GM12873 (cell line): ENCODE measurements at regions not wholly inside any gene's neighbourhood (a gene's known extent, or its start where the extent isn't known, plus 50 kb on each side); places are given as distances from the start of the nearest gene placed in this dataset.

ENCODE experiments used
- TF ChIP-seq, protein P1 (sequence below): IDR thresholded peaks from 2 replicates; pipeline ENCODE4 v1.5.1; 2012; ENCODE audit warnings: low read depth, mild to moderate bottlenecking, moderate library complexity, low read length, control low read depth; ENCODE audit not compliant: insufficient read depth; ENCODE audit errors: missing control alignments

DNA sequence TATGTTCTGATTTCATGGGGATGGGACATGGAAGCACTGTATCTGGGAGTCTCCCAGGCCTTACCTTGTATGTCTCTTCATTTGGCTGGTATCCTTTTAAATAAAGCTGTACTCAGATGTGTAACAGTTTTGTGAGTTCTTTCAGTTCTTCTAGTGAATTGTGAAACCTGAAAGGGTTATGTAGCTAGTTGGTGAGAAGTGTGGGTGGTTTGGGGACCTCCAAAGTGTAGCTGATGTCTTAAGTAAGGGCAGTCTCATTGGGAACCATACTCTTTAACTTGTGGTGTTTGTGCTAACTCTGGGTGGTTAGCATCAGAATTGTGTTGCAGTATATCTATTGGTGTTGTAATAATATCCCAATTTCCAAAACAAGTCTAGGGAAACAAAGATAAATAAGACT lies 166.9 kb upstream of the CCNH start:
- TF ChIP-seq, protein P1, sequence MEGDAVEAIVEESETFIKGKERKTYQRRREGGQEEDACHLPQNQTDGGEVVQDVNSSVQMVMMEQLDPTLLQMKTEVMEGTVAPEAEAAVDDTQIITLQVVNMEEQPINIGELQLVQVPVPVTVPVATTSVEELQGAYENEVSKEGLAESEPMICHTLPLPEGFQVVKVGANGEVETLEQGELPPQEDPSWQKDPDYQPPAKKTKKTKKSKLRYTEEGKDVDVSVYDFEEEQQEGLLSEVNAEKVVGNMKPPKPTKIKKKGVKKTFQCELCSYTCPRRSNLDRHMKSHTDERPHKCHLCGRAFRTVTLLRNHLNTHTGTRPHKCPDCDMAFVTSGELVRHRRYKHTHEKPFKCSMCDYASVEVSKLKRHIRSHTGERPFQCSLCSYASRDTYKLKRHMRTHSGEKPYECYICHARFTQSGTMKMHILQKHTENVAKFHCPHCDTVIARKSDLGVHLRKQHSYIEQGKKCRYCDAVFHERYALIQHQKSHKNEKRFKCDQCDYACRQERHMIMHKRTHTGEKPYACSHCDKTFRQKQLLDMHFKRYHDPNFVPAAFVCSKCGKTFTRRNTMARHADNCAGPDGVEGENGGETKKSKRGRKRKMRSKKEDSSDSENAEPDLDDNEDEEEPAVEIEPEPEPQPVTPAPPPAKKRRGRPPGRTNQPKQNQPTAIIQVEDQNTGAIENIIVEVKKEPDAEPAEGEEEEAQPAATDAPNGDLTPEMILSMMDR = no peak

DNA sequence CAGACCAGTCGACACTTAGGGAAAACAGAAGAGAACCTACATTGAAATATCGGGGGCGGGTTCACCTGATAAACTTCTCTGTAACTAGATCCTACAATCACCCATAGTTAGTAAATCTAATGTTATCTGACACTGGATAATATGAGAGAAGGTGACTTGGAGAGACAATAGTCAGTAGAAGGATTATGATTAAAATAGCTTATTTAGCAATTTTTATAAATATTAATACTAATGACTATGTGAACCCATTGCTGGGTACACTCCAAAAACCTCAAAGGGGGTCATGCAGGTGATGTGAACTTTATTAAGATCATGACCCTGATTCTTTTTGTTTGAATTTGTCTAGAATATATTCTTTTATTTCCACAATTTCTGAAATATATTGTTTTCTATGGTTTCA lies 164.1 kb upstream of the CCNH start:
- TF ChIP-seq, protein P1 = no peak

DNA sequence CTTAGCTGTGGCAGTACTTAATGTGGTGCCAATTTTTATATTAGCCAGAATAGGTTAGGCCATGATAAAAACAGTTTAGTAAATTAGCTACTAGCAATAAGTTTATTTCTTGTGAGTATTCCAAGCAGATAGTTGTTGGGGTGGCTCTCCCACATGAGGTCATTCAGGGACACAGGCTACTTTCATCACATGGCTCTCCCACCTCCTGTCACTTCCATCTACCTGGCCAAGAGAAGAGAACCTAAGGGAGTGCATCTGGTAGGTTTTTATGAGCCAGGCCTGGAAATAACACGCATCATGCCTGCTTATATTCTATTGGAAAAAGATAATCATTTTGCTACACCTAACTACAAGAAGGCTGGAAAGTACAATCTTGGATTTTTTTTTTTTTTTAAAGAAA lies 161.4 kb upstream of the CCNH start:
- TF ChIP-seq, protein P1 = no peak

DNA sequence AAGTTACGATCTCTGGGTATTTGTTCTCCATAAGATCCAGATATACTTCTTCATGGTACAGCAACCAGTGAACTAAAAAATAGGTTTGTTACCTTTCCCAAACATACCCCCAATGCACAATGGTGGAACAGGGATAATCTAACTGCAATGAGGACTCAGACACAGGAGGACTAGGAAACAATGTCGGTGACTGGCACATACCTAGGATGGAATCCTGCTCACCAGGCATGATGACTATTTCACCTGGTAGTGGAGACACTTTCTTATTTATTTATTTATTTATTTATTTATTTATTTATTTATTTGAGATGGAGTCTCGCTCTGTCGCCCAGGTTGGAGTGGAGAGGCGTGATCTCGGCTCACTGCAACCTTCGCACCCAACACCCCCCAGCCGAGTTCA lies 159.9 kb upstream of the CCNH start:
- TF ChIP-seq, protein P1 = no peak

DNA sequence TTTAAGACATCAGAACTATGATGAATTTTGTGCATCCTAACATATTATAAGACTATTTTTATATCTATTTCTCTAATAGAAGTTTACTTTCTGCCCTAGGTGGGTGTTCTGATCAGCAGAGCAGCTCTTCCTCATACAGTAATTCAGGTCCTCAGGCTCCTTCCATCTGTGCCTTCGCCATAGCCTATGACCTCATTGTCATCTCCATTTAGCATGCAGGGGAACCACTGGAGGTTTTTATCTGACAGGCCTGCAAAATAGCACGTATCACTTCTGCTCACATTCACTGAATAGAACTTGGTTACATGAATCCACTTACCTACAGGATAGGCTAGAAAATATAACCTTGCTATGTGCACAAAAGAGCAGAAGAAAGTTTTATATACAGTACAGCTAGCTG lies 159.4 kb upstream of the CCNH start:
- TF ChIP-seq, protein P1 = no peak

DNA sequence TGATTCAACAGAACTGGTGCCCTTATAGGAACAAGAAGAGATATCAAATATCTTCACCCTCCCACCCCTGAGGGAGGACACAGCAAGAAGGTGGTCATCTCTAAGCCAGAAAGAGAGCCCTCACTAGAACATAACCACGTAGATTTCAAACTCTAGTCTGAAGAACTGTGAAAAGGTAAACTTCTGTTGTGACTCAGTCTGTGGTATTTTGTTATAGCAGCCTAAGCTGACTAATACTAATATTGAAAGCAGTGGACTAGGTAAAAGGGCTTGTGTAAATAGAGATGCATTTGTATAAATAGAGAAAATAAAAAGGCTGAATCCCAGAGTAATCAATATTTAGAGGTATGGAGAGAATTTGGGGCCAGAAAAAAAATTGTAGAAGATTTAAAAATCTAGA lies 157.6 kb upstream of the CCNH start:
- TF ChIP-seq, protein P1 = no peak

DNA sequence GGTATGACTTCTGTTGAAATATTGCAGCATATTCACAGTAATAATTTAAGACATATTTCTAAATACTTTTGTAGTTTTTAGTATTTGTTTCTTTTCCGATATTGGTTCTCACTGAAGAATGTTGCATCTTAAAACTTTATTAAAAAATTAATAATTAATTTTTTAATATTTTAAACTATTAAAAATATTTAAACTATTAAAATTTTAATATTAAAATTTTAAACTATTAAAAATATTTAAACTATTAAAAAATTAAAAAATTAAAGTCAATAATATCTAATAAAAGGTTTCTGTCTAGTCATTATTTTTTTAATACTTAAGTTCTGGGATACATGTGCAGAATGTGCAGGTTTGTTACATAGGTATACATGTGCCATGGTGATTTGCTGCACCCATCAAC lies 149.3 kb upstream of the CCNH start:
- TF ChIP-seq, protein P1 = no peak
